ENCODE measurements at regions not wholly inside any gene's neighbourhood (a gene's known extent, or its start where the extent isn't known, plus 50 kb on each side); places are given as distances from the start of the nearest gene placed in this dataset.

GRCh38 chr3:6142707-6143106, 718.2 kb upstream of the GRM7 start:
- TF ChIP-seq, protein P1, sequence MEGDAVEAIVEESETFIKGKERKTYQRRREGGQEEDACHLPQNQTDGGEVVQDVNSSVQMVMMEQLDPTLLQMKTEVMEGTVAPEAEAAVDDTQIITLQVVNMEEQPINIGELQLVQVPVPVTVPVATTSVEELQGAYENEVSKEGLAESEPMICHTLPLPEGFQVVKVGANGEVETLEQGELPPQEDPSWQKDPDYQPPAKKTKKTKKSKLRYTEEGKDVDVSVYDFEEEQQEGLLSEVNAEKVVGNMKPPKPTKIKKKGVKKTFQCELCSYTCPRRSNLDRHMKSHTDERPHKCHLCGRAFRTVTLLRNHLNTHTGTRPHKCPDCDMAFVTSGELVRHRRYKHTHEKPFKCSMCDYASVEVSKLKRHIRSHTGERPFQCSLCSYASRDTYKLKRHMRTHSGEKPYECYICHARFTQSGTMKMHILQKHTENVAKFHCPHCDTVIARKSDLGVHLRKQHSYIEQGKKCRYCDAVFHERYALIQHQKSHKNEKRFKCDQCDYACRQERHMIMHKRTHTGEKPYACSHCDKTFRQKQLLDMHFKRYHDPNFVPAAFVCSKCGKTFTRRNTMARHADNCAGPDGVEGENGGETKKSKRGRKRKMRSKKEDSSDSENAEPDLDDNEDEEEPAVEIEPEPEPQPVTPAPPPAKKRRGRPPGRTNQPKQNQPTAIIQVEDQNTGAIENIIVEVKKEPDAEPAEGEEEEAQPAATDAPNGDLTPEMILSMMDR (IDR thresholded peaks at IDR 0.05), result no peak
- TF ChIP-seq POLR2A (IDR thresholded peaks at IDR 0.05; ENCODE audit: low read depth), result no peak
